ENCODE measurements at regions not wholly inside any gene's neighbourhood (a gene's known extent, or its start where the extent isn't known, plus 50 kb on each side); places are given as distances from the start of the nearest gene placed in this dataset.

DNA sequence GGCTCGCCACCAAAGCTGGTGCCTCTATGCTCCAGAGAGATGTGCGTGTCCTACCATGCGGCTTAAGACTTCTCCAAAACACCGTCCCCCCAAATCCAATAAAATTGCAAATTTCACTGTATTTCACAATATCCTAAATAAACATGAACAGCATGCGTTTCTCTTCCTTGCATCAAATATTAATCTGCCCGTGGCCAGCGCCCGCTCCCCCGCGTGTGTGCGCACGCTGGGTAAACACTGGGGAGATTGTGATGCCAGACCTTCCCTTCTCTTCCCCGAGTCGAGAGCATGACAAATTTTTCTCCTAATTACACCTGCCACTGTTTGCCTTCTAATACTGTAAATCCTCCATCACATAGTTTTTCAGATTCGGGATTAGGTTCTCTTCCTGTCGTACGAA, 148.1 kb downstream of the MRM1 start:
- intact Hi-C loops (cut with DNase I): no loop called here
- peak in 2 of 10 donors; percentile 18 to 23 for DNase-seq

DNA sequence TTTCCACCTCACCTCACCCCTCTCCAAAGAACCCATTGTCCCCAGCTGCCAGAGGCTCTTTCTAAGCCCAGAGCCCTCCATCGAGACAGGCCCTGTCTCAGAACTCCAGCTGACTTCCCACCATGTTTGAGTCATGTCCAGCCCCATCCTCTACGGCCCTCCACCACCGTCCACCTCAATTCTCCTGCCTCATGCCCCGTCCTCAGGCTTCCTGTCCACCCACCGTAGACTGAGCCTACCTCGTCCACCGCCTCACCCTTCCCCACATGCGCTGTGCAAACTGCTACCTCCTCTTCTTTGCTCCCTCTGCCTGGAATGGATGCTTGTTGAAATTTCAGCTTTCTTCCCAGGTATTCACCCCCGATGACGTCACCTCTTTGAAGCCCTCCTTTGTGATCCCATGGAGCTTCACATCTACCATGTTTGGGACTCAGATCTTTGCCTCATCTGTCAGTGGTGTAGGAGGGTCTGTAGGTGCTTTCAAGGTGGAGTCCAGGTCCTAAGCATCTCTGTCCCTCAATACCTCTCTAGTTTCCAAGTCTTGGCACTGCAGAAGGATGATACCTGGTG, 149.0 kb downstream of the MRM1 start:
- intact Hi-C loops (cut with DNase I): no loop called here
- no peak for DNase-seq

DNA sequence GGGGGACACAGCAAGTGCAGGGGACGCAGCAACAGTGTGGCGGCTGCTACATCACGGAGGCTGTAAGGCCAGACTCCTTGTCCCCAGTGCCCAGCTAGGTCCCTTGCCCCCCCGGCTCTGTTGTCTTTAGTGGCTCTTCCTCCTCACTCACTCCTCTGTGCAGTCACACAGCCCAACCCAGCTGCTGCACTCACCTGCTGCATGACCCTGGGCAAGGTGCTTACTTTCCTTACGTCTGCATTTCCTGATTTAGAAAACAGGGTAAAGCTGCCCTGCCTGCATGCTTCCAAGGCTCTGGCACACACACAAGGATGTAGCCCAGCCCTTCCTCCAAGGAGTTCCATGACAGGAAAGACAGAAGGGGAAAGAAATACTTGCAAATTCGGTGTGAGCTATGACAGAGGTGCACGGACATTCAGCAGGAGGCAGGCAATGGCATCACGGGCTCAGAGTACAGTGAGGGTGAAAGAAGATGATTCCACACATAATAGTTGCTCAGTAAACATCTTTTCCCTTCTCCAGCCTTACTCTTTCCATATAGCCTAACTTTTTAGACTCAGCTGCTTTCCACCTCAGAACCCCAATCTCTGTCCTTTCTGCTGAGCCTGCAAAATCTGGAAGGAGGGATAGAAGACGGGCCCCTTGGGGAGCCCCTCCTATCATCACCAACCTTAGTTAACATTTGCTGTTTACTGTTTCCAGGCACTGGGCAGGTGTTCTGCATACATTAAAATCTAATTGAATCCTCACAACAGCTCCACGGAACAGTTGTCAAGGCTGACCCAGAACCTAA, 150.9 kb downstream of the MRM1 start:
- intact Hi-C loops (cut with DNase I): no loop called here
- no peak for DNase-seq

DNA sequence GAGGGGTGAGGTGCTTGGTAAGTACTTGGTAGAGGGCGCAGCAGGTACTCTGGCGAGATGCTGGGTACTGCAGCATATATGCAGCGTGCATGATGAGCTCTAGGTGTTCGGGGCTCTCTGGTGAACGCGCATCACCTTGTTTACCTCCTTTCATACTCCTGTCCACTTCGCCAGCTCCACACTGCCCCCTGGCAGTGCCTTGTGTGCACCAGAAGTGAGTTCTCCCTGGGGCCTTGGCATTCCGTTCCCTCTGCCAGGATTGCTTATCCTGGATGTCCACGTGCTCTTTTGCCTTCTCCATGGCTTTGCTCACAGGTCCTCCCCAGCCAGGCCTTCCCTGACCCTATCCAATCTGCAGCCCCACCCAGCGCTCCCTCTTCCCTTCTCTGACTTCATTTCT, 154.2 kb downstream of the MRM1 start:
- intact Hi-C loops (cut with DNase I): no loop called here
- DNase-seq: peak in 1 of 10 donors; percentile 64

DNA sequence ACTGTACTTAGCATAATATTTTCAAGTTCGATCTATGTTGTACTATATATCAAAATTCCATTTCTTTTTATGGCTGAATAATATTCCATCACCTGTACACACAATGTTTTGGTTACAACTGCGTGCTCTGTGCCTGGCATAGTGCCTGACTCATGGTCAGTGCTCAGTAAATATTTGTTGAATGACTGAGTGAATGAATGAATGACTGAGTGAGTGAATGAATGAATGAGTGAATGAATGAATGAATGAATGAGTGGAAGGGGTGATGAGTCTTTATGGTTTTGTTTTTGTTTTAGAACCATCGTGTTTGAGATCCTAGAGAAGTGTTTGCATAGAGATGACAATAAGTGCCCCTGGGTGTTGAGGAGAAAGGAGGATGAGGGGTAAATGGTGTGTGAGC, 155.3 kb downstream of the MRM1 start:
- intact Hi-C loops (cut with DNase I): no loop called here
- DNase-seq: no peak

DNA sequence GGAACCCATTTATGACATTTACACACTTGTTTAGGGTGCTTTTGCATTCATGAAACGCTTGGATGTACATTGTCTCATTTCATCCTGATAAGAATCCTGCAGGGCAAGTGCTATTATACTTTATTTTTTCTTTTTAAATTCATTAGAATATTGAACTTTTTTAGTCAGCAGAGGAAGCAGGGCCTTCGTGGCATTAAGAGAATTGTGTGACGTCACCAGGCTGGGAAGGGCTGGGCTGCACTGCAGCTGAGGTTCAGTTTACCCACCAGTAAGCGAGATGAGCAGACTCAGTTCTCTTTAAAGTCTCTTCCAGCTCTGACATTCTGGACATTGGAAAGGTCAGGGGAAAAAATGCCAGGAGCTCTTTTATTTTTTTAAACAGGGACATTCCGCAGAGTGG, 159.0 kb downstream of the MRM1 start:
- intact Hi-C loops (cut with DNase I): no loop called here
- DNase-seq: peak in 1 of 10 donors; percentile 3

DNA sequence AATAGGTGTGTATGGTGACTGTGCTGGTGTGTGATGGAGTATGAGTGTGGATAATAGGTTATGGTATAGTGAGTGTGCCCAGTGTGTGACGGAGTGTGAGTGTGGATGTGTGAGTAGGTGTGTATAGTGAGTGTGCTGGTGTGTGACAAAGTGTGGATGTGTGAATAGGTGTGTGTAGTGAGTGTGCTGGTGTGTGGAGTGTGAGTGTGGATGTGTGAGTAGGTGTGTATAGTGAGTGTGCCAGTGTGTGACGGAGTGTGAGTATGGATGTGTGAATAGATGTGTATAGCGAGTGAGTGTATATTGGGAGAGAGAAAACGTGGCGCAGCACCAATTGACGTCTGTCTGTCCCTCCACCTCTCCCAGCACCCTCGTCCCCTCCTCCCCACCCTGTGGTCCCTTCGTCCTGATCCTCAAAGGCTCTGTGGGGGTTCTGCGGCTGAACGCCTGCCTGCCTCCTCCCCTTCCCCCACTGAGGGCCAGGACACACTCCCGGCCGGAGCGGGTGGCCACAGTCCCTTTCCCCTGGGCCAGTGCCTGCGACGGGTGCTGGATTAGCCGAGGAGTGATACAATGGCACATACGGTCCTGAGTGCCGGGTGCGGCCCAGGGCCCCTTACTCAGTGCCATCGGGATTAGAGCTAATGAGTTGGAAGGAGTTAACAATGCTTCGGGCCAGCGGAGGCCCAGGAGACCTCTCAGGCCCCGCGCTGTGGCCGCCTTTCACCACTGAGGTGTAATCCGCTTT, 160.0 kb downstream of the MRM1 start:
- intact Hi-C loops (cut with DNase I): no loop called here
- DNase-seq: no peak

DNA sequence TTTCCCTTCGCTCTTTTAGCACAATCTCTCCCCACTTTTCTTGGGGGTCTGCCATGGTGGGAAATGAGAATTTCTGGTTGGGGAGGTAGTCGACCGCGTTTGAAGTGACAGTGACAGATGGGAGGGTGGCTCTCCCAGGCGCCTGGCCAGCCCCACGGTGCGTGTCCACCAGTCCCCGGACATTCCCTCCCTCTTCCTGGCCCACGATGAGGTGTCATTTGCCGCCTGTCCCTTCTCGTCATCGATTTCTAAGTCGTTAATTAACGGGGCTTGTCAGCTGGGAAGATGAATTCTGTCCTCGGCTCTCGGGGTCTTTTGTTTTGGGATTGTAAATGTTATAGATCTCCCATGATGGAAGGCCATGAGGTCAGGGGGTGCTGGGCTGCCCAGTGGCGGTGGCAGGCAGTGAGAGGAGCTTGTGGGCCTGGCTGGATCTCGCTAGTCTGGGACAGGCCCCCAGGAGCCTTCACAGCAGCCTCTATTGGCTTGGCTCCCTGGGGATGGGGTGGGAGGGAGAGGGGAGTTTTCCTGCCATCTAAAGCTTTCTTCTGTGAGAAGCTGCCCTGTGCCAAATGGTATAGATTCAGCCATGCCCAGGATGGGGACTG, 164.2 kb downstream of the MRM1 start:
- intact Hi-C loops (cut with DNase I): no loop called here
- no peak for DNase-seq

DNA sequence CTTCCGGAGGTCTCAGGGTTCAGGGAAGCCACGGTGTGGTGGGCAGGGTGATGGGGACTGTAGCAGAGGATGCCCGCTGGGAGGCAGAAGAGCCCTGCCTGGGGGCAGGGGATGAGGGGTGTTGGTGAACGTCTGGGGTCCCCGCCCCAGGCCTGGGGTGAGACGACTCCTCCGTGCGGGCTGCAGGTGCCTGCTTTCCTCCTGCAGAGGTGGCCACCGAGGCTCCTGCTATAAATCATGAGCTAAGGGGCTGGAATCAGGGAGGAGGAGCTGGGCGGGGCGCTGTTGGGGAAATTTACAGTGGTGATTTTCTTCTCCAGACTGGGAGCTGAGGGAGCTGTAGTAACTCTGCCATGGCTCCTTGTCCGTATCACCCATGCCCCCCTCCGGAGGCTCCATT, 167.0 kb downstream of the MRM1 start:
- no peak for DNase-seq
- intact Hi-C loops (cut with DNase I): no loop called here

DNA sequence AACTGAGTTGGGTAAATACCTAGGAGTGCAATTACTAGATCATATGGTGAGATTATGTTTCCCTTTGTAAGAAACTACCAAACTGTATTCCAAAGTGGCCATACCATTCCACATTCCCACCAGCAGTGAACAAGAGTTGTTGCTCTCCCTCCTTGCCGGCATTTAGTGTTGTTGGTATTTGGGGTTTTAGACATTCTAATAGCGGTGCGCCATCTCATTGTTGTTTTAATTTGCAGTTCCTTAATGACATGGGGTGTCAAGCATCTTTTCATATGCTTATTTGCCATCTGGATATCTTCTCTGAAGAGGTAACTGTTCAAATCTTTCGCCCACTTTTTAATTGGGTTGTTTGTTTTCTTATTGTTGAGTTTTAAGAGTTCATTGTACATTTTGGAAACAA, 164.2 kb upstream of the LHX1 start:
- intact Hi-C loops (cut with DNase I): no loop called here
- DNase-seq: no peak

DNA sequence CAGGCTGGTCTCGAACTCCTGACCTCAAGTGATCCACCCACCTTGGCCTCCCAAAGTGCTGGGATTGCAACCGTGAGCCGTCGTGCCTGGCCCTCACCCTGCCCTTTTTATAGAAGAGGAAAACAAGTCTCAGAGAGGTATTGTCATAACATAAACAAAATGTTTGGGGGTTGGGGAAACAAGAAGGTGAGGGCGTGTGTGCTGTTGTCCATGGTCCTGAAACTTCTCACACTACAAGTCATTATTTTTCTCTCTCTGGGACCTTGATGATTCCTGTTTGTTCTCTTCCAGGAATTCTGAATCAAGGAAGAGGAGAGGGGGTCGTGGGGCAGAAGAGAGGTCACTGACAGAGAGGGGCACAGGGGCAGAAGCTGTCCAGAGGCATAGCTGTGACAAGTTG, 160.2 kb upstream of the LHX1 start:
- intact Hi-C loops (cut with DNase I): no loop called here
- no peak for DNase-seq

DNA sequence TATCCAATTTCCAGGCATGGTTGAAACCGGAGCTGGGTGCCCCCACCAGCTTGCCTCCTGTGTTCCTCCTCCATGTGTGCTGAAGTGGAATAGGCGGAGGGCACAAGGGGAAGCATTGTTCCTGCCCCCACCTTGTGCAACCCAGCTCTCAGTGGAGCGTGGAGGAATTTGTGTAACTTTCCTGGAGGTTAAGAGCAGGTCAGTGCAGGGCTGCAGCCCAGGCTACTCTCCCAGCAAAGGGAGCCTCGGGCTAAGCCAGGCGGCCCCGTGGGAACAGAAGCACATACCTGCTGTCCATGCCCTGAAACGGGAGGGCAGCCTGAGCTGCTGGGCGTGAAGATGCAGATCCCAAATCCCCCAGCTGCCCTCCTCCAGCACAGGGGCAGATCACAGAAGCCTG, 158.8 kb upstream of the LHX1 start:
- no peak for DNase-seq
- intact Hi-C loops (cut with DNase I): no loop called here

DNA sequence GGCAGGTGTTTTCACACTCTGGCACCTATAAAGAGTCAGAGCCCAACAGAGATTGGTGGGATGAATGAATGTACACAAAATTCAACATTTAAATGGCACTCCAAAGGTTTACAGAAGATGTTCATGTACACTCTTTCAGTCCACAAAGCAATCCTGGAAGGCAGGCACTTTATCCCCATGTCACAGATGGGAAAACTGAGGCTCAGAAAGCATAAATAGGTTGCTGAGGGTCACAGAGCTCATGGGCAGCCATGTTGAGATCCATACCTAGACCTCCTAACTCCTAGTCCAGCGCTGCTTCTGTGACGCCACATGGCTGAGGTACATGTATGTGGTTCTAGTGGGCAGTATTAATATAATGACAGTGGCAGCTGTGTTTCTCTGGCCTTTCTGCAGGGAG, 157.7 kb upstream of the LHX1 start:
- intact Hi-C loops (cut with DNase I): no loop called here
- no peak for DNase-seq

DNA sequence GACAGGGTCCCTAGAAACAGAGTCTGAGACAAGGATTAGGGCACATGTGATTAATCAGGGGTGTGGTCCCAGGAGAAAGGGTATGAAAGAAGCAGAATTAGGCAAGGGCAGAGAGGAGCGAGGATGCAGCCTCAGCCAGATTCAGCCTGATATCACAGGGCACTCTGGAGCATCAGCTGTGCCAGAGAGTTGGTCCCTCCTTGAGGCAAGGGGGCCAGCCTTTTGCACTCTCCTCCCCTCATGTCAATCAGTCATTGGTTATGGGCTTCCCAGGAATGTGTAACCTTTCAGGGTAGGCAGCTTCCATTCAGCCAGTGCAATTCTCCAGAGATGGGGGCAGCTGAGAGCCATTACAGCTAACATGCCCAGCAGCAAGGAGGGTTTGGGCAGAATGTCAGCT, 152.6 kb upstream of the LHX1 start:
- intact Hi-C loops (cut with DNase I): no loop called here
- DNase-seq: no peak

DNA sequence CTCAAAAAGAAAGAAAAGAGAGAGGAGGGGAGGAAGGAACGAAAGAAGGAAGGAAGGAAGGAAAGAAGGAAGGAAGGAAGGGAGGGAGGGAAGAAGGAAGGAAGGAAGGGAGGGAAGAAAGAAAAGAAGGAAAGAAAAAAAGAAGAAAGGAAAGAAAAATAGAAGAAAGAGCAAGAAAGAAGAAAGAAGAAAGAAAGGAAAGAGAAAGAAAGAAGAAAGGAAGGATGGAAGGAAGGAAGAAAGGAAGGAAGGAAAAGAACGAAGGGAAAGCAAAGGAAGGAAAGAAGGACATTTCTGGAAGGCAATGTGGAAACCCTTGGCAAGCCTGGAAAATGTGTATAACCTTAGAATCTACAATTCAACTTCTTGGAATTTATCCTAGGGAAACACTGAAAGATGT, 150.4 kb upstream of the LHX1 start:
- intact Hi-C loops (cut with DNase I): no loop called here
- no peak for DNase-seq

DNA sequence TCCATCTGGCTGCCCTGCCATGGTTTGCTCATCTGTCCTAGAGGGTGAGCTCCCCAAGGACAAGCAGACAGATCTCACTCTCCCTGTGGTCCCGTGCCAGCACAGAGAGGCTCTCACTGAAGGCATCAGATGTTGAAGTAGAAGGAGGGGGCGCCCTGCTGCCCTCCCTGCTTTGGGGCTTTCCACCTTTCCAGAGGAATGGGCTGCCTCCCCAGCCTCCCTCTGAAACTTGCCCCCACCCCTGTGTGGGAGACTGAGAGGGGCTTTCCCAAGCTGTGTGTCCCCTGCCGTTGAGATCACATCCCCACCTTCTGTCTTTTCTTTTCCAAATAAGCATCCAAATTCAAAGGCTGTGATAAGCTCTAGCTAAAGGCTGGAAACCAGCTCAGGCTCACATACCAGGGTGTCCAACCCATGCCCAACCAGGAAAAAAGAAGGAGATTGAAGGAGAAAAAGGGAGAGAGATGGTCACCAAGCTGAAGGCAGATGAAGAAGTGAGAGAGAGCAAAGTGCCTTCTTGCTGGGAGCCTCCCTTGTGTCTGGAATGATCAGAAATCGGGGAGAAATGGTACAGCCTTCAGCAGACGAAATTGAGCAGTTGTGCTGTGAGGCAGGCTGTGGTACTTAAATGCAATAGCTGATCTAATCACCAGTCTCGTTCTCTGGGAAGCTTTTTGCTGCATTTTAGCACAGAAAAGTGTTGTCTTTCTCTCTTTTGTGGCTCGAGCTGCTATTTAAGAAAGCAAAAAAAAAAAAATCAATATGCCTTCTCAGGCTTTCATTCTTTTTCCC, 145.9 kb upstream of the LHX1 start:
- intact Hi-C loops (cut with DNase I): no loop called here
- DNase-seq: no peak

DNA sequence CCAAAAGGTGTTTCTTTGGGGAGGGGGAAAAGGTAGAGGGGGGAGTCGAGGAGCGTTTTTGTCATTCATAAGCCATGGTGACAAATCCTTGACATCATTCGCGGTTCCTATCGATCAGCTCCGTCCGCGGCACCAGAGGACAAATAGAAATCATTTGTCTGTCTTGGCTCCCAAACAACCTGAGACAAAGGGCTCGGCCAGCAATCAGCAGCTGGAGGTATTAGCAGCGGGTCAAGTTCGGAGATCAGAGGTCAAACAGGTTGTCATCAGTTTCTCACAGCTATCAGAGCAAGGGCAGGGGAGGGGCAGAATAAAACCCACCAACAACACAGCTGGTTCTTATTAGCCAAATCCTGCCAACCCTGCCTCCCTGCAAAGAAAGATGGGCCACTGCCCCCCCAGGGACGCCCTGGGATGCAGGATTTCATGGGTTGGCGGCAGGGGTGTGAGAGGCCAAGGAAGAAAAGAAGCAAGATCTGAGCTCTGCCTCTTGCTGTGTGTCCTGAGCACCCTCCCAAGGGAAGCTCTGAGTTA, 145.3 kb upstream of the LHX1 start:
- intact Hi-C loops (cut with DNase I): no loop called here
- no peak for DNase-seq

DNA sequence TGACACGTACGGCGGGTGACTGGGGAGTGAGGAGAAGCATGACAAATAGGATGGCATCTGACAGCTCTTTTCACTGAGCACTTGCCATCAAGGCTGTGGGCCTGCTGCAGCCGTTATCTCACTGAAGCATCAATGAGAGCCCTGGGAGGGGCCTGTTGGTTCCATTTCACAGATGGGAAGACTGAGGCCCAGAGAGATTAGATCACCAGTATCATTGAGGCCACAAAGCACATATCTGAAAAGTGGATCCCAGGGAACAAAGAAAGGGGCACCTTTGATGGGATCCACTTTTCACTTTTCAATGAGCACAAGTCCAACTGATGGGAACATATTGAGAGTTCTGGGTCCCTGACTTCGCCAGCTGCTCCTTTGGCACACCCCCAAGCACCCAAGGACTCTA, 144.4 kb upstream of the LHX1 start:
- DNase-seq: no peak
- intact Hi-C loops (cut with DNase I): no loop called here

DNA sequence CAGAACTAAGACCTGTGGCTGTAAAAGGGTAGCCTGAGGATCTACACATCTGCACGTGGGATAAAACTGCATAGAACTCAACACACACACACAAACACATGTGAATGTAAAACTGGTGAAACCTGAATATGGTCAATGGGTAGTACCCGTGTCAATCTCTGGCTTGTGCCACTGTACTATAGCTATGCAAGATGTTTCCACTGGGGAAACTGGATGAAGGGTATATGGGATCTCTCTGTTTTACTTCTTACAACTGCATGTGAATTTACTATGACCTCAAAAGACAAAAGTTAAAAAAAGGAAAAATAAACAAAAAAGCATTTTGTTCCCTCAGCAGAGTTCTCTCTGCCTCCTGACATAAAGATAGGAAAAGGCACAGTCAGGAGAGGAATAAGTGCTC, 143.3 kb upstream of the LHX1 start:
- no peak for DNase-seq
- intact Hi-C loops (cut with DNase I): no loop called here

DNA sequence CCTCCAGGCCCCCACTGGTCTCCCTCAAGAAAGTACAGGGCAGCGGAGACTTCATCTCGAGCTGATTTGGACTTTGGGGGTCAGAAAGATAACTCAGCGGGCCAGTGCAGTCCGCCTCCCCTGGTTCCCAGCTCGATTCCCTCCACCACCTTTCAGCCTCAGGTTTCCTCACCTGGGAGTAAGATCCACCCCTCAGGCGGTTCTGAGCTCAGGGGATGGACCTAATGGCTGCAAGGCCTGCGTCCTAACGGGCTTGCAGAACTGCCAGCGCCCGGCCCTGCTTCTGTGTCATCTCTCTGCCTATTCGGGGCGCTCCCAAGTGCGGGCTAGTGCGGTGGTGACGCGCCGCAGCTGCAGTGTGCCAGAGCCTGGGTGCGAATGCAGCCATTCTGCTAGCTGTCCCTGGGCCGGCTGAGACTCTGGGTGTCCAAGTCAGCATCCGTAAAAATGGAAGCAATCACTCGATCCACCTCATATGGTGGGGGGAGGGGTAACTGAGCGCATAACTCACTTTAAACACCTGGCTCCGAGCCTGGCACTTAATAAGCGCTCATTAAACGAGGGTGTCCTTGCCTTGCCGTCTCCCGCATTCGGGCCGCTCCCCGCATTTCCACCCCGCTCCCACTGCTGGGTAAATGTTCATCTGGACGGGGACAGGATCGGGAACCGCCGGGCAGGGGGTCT, 129.6 kb upstream of the LHX1 start:
- DNase-seq: no peak
- intact Hi-C loops (cut with DNase I): no loop called here
